Tibial nerve (tissue), 4 donors: ENCODE measurements at regions not wholly inside any gene's neighbourhood (a gene's known extent, or its start where the extent isn't known, plus 50 kb on each side); places are given as distances from the start of the nearest gene placed in this dataset.

Experiments used
- DNase-seq, 2 donors: peaks; one replicate each; pipeline ENCODE4 v3.0.0-alpha.2; 2019; ENCODE audit warnings: low spot score in 2 of 2
- H3K27ac ChIP-seq, 4 donors: fragments of 200-600 bp; sonication (generic) in 3 of 4; one replicate each; pipeline ENCODE4 v1.5.1; 2017 to 2019; ENCODE audit warnings: mild to moderate bottlenecking in 1 of 4
- H3K27me3 ChIP-seq, 2 donors: fragments of 200-600 bp; sonication (generic) in 1 of 2; one replicate each; pipeline versions ENCODE4 v1.5.1 to v1.6.0; 2017 to 2019
- H3K36me3 ChIP-seq, 3 donors: fragments of 200-600 bp; sonication (generic); one replicate each; pipeline ENCODE4 v1.5.1; 2018 to 2019
- H3K4me1 ChIP-seq, 4 donors: fragments of 200-600 bp; sonication (generic) in 3 of 4; one replicate each; pipeline ENCODE4 v1.5.1; 2017 to 2019
- H3K4me3 ChIP-seq, 4 donors: fragments of 200-600 bp; sonication (generic) in 3 of 4; one replicate each; pipeline ENCODE4 v1.5.1; 2017 to 2019; ENCODE audit warnings: mild to moderate bottlenecking in 1 of 4, moderate library complexity in 1 of 4
- H3K9me3 ChIP-seq, 4 donors: fragments of 200-600 bp; sonication (generic) in 3 of 4; one replicate each; pipeline ENCODE4 v1.5.1; 2017 to 2019
- CTCF ChIP-seq, 5 experiments: fragments of 200-600 bp in 3 of 5; fragments of 450-650 bp in 2 of 5; sonication (generic) in 3 of 5; IDR thresholded peaks; one replicate each; pipeline ENCODE4 v1.5.1; 2016 to 2019; ENCODE audit warnings: antibody characterized with exemption in 5 of 5, mild to moderate bottlenecking in 3 of 5, moderate library complexity in 2 of 5
- EP300 ChIP-seq, 2 donors: sonication (generic); formaldehyde crosslinking; IDR thresholded peaks; one replicate each; pipeline ENCODE4 v1.6.1; 2017; ENCODE audit warnings: antibody characterized with exemption in 2 of 2, mild to moderate bottlenecking in 1 of 2
- POLR2A ChIP-seq, 2 donors: fragments of 450-650 bp; IDR thresholded peaks; one replicate each; pipeline ENCODE4 v1.6.1; 2017; ENCODE audit warnings: antibody characterized with exemption in 2 of 2, mild to moderate bottlenecking in 2 of 2, moderate library complexity in 2 of 2
- WGBS, 2 donors: methylation state at CpG; one replicate each; pipeline ENCODE4 v1.1.5; 2018; 5-methylcytosine and 5-hydroxymethylcytosine counted together

- 67% methylated on average over 5 of the region's 5 CpGs for WGBS, 2 donors
These were observed 1071.4 kb upstream of the ADGRB3 start for GRCh38 chr6:67563671-67564070.

GRCh38 chr6:67560068-67560467 lies 1075.0 kb upstream of the ADGRB3 start:
- Histone ChIP-seq H3K4me3 (no peak overlapping the region), H3K27me3 (no peaks in the 10 kb centered on the region), H3K4me1 (no peaks in the 10 kb centered on the region), H3K27ac (no peak overlapping the region), H3K9me3 (no peaks in the 10 kb centered on the region), H3K36me3 (no peaks in the 10 kb centered on the region)
- TF ChIP-seq CTCF (IDR thresholded peaks at IDR 0.05) (no peak), EP300 (IDR thresholded peaks at IDR 0.05) (no peak), POLR2A (IDR thresholded peaks at IDR 0.05) (no peak)
- 65 to 74% methylated on average over 2 of the region's 2 CpGs for WGBS, 2 donors
- DNase-seq = no peak

More at GRCh38 chr6:67563671-67564070, 1071.4 kb upstream of the ADGRB3 start:
- Histone ChIP-seq H3K27me3 (no peaks in the 10 kb centered on the region), H3K4me1 (no peaks in the 10 kb centered on the region), H3K4me3 (no peak overlapping the region), H3K27ac (no peak overlapping the region), H3K9me3 (no peaks in the 10 kb centered on the region), H3K36me3 (no peaks in the 10 kb centered on the region)
- DNase-seq = no peak
- TF ChIP-seq EP300 (IDR thresholded peaks at IDR 0.05) (no peak), CTCF (IDR thresholded peaks at IDR 0.05) (no peak), POLR2A (IDR thresholded peaks at IDR 0.05) (no peak)

GRCh38 chr6:67558985-67559384 lies 1076.1 kb upstream of the ADGRB3 start:
- H3K27me3 ChIP-seq = no peaks in the 10 kb centered on the region
- TF ChIP-seq CTCF (IDR thresholded peaks at IDR 0.05) (no peak), EP300 (IDR thresholded peaks at IDR 0.05) (no peak), POLR2A (IDR thresholded peaks at IDR 0.05) (no peak)
- H3K27ac ChIP-seq = no peak overlapping the region
- H3K36me3 ChIP-seq = no peaks in the 10 kb centered on the region
- H3K9me3 ChIP-seq = no peaks in the 10 kb centered on the region
- no peak overlapping the region for H3K4me3 ChIP-seq
- DNase-seq = no peak
- 76 to 93% methylated on average over 1 of the region's 1 CpG for WGBS, 2 donors
- no peaks in the 10 kb centered on the region for H3K4me1 ChIP-seq

- Histone ChIP-seq H3K4me3 (no peak overlapping the region), H3K9me3 (peaks cover 0 to 8% (median 0%) of the 10 kb centered on the region in 4 donors), H3K36me3 (no peaks in the 10 kb centered on the region), H3K4me1 (no peaks in the 10 kb centered on the region), H3K27me3 (no peaks in the 10 kb centered on the region), H3K27ac (no peak overlapping the region)
- WGBS, 2 donors = 75 to 90% methylated on average over 1 of the region's 1 CpG
- no peak for TF ChIP-seq CTCF (IDR thresholded peaks at IDR 0.05)
- no peak for TF ChIP-seq EP300 (IDR thresholded peaks at IDR 0.05)
- no peak for TF ChIP-seq POLR2A (IDR thresholded peaks at IDR 0.05)
- DNase-seq = no peak
These were observed 1090.1 kb upstream of the ADGRB3 start for GRCh38 chr6:67544851-67545452.

DNA sequence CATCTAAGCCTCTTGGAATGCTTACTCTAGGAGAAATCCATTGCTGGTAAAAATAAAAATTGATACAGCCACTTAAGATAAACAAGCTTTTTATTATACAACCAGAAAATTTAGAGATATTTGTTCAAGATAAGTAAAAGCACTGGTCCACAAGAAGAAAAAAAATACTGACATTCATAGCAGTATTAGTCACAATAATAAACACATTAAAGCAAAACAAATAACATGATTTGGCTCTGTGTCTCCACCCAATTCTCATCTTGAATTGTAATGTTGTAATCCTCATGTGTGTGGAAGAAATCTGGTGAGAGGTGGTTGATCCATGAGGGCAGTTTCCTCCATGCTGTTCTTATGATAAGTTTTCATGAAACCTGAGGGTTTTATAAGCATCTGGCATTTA lies 1093.5 kb upstream of the ADGRB3 start:
- no peak for DNase-seq
- H3K9me3 ChIP-seq = peaks cover 0 to 8% (median 0%) of the 10 kb centered on the region in 4 donors
- no peaks in the 10 kb centered on the region for H3K36me3 ChIP-seq
- H3K4me1 ChIP-seq = no peaks in the 10 kb centered on the region
- H3K4me3 ChIP-seq = no peak overlapping the region
- TF ChIP-seq EP300 (IDR thresholded peaks at IDR 0.05) (no peak), POLR2A (IDR thresholded peaks at IDR 0.05) (no peak), CTCF (IDR thresholded peaks at IDR 0.05) (no peak)
- no peak overlapping the region for H3K27ac ChIP-seq
- H3K27me3 ChIP-seq = no peaks in the 10 kb centered on the region
